ENCODE measurements at regions not wholly inside any gene's neighbourhood (a gene's known extent, or its start where the extent isn't known, plus 50 kb on each side); places are given as distances from the start of the nearest gene placed in this dataset.

DNA sequence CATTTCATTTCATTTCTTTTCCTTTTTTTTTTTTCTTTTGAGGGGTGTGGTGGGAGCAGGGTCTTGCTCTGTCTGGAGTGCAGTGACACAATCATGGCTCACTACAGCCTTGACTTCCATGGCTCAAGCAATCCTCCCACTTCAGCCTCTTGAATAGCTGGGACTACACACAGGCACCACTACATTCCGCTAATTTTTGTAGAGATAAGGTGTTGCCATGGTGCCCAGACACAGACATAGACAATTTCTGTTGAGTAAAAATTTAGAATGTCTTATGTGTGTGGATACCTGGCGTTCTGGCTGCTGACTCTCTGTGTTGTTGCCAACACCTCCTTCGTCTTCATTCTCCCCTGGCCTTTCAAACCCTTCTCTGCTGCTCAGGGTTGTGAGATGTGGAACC is 54.0 kb upstream of the PRSS58 start:
- no peak overlapping the region for H3K27ac ChIP-seq (ENCODE audit: low read depth, low read length, poor library complexity, severe bottlenecking)
- BruUV-seq (replicated peaks) = no TSS peak
- ChIA-PET POLR2A (ENCODE audit: low non-redundant PET) (no interaction called here), CTCF (no interaction called here)
- no peak overlapping the region for H3K4me3 ChIP-seq (ENCODE audit: low read depth, low read length, poor library complexity, severe bottlenecking)
- H3K36me3 ChIP-seq (ENCODE audit: insufficient read depth, low read length, poor library complexity, severe bottlenecking) = no peaks in the 10 kb centered on the region
- peaks cover 40% of the 10 kb centered on the region for H3K27me3 ChIP-seq (replicated peaks; ENCODE audit: insufficient read depth, low read depth, low read length, poor library complexity)
- H3K4me1 ChIP-seq (ENCODE audit: insufficient read depth, low read length, poor library complexity, severe bottlenecking) = no peaks in the 10 kb centered on the region
- no peaks in the 10 kb centered on the region for H3K9me3 ChIP-seq (ENCODE audit: low read depth, low read length, poor library complexity, severe bottlenecking)
- TF ChIP-seq, protein P1, sequence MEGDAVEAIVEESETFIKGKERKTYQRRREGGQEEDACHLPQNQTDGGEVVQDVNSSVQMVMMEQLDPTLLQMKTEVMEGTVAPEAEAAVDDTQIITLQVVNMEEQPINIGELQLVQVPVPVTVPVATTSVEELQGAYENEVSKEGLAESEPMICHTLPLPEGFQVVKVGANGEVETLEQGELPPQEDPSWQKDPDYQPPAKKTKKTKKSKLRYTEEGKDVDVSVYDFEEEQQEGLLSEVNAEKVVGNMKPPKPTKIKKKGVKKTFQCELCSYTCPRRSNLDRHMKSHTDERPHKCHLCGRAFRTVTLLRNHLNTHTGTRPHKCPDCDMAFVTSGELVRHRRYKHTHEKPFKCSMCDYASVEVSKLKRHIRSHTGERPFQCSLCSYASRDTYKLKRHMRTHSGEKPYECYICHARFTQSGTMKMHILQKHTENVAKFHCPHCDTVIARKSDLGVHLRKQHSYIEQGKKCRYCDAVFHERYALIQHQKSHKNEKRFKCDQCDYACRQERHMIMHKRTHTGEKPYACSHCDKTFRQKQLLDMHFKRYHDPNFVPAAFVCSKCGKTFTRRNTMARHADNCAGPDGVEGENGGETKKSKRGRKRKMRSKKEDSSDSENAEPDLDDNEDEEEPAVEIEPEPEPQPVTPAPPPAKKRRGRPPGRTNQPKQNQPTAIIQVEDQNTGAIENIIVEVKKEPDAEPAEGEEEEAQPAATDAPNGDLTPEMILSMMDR (conservative IDR thresholded peaks at IDR 0.05; ENCODE audit: low read depth, low read length) = no peak
- no peak for TF ChIP-seq EZH2 (IDR thresholded peaks at IDR 0.05; ENCODE audit: borderline replicate concordance, low read depth, low read length, poor library complexity, severe bottlenecking)
- intact Hi-C loops (cut with micrococcal nuclease; ENCODE audit: unreplicated experiment) = no loop called here
- no peak for DNase-seq (ENCODE audit: low spot score)

DNA sequence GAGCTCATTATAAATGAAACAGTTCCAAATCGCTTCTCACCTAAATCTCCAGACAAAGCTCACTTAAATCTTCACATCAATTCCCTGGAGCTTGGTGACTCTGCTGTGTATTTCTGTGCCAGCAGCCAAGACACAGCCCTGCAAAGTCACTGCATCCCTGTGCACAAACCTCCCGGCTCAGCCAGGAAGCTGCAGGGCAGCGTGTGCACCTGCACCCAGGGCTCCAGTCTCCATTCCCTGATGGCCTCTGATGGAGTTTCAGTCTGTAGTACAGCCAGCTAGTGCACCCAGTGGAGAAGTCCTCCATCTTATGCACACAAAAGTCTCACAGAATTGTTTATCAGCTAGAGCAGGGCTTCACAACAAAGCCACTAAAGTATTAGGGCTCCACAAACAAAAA is 51.1 kb upstream of the PRSS58 start:
- intact Hi-C loops (cut with micrococcal nuclease; ENCODE audit: unreplicated experiment) = loop anchor here (1.0 to 10.0 kb wide), 2 partner anchors 35 to 334 kb away; partner anchors contain the start of gene TAS2R38
- ChIA-PET CTCF (interaction anchor here (0.5 kb wide), 1 partner anchor 38 kb away, joined by 8 read pairs; no protein-coding TSS in a partner anchor), POLR2A (ENCODE audit: low non-redundant PET) (interaction anchor here (0.6 kb wide), 1 partner anchor 11 kb away, joined by 5 read pairs; no protein-coding TSS in a partner anchor)
- H3K36me3 ChIP-seq (ENCODE audit: insufficient read depth, low read length, poor library complexity, severe bottlenecking) = no peaks in the 10 kb centered on the region
- no peaks in the 10 kb centered on the region for H3K4me1 ChIP-seq (ENCODE audit: insufficient read depth, low read length, poor library complexity, severe bottlenecking)
- no peak overlapping the region for H3K27ac ChIP-seq (ENCODE audit: low read depth, low read length, poor library complexity, severe bottlenecking)
- no peak overlapping the region for H3K4me3 ChIP-seq (ENCODE audit: low read depth, low read length, poor library complexity, severe bottlenecking)
- BruUV-seq (replicated peaks) = no TSS peak
- H3K9me3 ChIP-seq (ENCODE audit: low read depth, low read length, poor library complexity, severe bottlenecking) = no peaks in the 10 kb centered on the region
- no peak for TF ChIP-seq EZH2 (IDR thresholded peaks at IDR 0.05; ENCODE audit: borderline replicate concordance, low read depth, low read length, poor library complexity, severe bottlenecking)
- TF ChIP-seq, protein P1 (conservative IDR thresholded peaks at IDR 0.05; ENCODE audit: low read depth, low read length) = no peak
- peaks cover 25% of the 10 kb centered on the region for H3K27me3 ChIP-seq (replicated peaks; ENCODE audit: insufficient read depth, low read depth, low read length, poor library complexity)
- no peak for DNase-seq (ENCODE audit: low spot score)

DNA sequence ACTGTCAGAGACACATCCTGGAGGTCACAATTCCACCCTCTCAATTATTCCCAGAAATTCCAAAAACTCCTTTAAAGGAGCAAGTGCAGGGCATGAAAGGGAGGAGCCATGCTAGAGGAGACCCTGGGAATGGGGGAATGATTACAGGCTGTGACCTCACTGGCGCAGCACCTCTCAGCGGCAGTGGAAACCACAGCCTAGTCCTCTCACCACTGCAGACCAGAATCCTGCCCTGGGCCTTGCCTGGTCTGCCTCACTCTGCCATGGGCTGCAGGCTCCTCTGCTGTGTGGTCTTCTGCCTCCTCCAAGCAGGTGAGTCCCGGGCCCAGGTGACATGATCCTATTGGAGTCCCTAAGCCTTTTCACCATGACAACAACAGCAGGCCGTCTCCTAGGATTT is 50.5 kb upstream of the PRSS58 start:
- ChIA-PET POLR2A (ENCODE audit: low non-redundant PET) (no interaction called here), CTCF (no interaction called here)
- TF ChIP-seq EZH2 (IDR thresholded peaks at IDR 0.05; ENCODE audit: borderline replicate concordance, low read depth, low read length, poor library complexity, severe bottlenecking) = no peak
- TF ChIP-seq, protein P1 (conservative IDR thresholded peaks at IDR 0.05; ENCODE audit: low read depth, low read length) = no peak
- Histone ChIP-seq H3K27ac (ENCODE audit: low read depth, low read length, poor library complexity, severe bottlenecking) (no peak overlapping the region), H3K9me3 (ENCODE audit: low read depth, low read length, poor library complexity, severe bottlenecking) (no peaks in the 10 kb centered on the region), H3K4me3 (ENCODE audit: low read depth, low read length, poor library complexity, severe bottlenecking) (no peak overlapping the region), H3K27me3 (replicated peaks; ENCODE audit: insufficient read depth, low read depth, low read length, poor library complexity) (peaks cover 25% of the 10 kb centered on the region), H3K36me3 (ENCODE audit: insufficient read depth, low read length, poor library complexity, severe bottlenecking) (no peaks in the 10 kb centered on the region), H3K4me1 (ENCODE audit: insufficient read depth, low read length, poor library complexity, severe bottlenecking) (no peaks in the 10 kb centered on the region)
- intact Hi-C loops (cut with micrococcal nuclease; ENCODE audit: unreplicated experiment) = loop anchor here (10.0 kb wide), 1 partner anchor 334 kb away; the partner anchor contains the start of gene TAS2R38
- no TSS peak for BruUV-seq (replicated peaks)
- no peak for DNase-seq (ENCODE audit: low spot score)
